ENCODE measurements at regions not wholly inside any gene's neighbourhood (a gene's known extent, or its start where the extent isn't known, plus 50 kb on each side); places are given as distances from the start of the nearest gene placed in this dataset.

DNA sequence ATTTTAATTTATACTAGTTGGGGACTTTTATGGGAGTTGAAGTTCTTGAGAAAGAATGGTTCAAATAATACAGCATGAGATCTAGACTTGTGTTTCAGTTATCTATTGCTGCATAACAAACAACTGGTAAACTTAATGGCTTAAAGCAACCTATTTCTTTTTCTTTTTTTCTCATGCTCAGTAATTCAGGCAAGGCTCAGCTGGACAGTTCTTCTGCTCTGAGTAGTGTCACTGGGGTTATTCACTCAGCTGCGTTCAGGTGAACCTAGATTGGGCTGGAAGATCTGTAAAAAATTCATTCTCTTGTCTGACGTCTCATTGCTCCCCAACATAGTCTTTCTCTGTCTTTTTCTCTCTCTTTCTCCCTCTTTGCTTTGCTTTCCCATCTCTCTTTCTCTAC is 291.7 kb downstream of the GBA3 start:
- DNase-seq (ENCODE audit: low read depth in 1 of 2, low spot score in 2 of 2), result no peak
- H3K9me3 ChIP-seq (replicated peaks), result no peaks in the 10 kb centered on the region
- H3K27me3 ChIP-seq (replicated peaks), result no peaks in the 10 kb centered on the region
- no peak overlapping the region for H3K4me3 ChIP-seq
- peaks cover 20% of the 10 kb centered on the region for H3K4me1 ChIP-seq (replicated peaks)
- no peak overlapping the region for H3K27ac ChIP-seq
- H3K36me3 ChIP-seq, result no peaks in the 10 kb centered on the region

DNA sequence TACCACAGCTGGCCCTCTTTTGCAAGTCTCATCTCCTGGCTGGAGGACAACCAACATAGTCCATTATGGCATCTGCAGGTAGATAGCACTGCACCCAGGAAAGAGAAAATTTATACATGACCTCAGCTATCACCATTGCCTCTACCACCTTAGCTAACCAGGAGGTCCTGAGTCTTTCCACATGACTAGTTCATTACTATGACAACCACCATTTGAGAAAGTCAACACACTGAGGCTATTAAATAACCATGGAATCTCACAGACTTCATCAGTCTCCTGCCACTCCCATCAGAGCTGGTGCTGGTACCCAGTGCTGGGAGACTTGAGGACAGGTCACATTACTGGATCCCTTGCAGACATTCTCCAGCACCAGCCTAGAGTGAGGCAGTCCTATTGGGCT is 285.9 kb downstream of the GBA3 start:
- Histone ChIP-seq H3K27me3 (replicated peaks) (no peaks in the 10 kb centered on the region), H3K4me3 (no peak overlapping the region), H3K9me3 (replicated peaks) (no peaks in the 10 kb centered on the region), H3K36me3 (no peaks in the 10 kb centered on the region), H3K4me1 (replicated peaks) (no peaks in the 10 kb centered on the region), H3K27ac (no peak overlapping the region)
- DNase-seq (ENCODE audit: low read depth in 1 of 2, low spot score in 2 of 2), result no peak

GRCh38 chr4:22970665-22971064 is 277.9 kb downstream of the GBA3 start:
- Histone ChIP-seq H3K36me3 (no peaks in the 10 kb centered on the region), H3K4me1 (replicated peaks) (peaks cover 10% of the 10 kb centered on the region), H3K27ac (no peak overlapping the region), H3K27me3 (replicated peaks) (no peaks in the 10 kb centered on the region), H3K9me3 (replicated peaks) (no peaks in the 10 kb centered on the region), H3K4me3 (no peak overlapping the region)
- no peak for DNase-seq (ENCODE audit: low read depth in 1 of 2, low spot score in 2 of 2)

DNA sequence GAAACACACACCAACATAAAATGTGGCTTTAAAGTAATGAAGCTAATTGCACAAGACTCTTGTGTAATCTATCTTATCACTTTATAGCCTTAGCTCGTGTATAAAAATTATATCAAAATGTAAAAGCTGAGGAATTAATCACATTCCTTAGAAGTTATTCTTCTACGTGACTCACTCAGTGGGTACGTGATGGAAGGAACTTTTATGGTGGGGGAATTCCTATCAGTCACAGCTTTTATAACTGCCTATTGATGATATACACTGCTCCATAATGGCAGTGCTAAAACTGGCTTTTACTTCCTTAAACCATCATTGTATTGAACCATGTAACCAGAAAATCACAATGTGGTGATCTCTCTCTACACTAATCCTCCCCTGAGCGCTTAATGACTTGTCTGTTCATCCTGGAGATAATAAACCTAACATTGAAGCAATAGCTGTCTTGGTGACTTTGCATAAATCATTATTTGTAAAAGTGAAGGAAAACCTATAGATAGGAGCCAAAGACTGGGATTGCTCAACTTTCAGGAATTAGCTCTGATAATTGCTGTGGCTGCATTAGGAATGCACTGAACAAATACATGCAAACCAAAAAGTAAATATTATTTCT is 276.7 kb downstream of the GBA3 start:
- Histone ChIP-seq H3K27me3 (replicated peaks) (no peaks in the 10 kb centered on the region), H3K36me3 (no peaks in the 10 kb centered on the region), H3K9me3 (replicated peaks) (no peaks in the 10 kb centered on the region), H3K4me3 (no peak overlapping the region), H3K27ac (peak overlapping the region; percentile 68), H3K4me1 (replicated peaks) (peaks cover 10% of the 10 kb centered on the region)
- DNase-seq (ENCODE audit: low read depth in 1 of 2, low spot score in 2 of 2), result peak in 1 of 2 experiments; percentile 31

DNA sequence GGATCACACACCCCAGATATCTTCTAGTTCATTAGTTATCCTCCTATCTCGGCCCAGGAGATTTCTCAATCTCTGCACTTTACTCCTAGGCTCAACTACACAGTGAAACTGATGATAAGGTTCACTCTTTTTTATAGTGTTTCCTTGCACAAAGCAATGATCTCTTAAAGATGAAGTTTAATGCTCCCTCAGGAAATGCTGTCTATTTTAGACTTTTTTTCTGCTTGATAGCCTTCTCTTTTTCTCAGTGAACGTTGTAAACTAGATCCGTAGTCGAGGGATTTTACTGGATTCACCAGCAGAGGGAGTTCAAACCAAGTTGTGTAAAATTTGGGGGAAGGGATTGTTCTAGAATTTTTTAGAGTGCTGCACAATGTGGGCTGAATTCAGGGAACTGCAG is 269.6 kb downstream of the GBA3 start:
- peak in 1 of 2 experiments; percentile 30 for DNase-seq (ENCODE audit: low read depth in 1 of 2, low spot score in 2 of 2)
- Histone ChIP-seq H3K4me1 (replicated peaks) (no peaks in the 10 kb centered on the region), H3K27me3 (replicated peaks) (no peaks in the 10 kb centered on the region), H3K9me3 (replicated peaks) (no peaks in the 10 kb centered on the region), H3K36me3 (no peaks in the 10 kb centered on the region), H3K4me3 (no peak overlapping the region), H3K27ac (no peak overlapping the region)

- H3K27me3 ChIP-seq (replicated peaks), result no peaks in the 10 kb centered on the region
- H3K36me3 ChIP-seq, result no peaks in the 10 kb centered on the region
- no peak overlapping the region for H3K4me3 ChIP-seq
- H3K4me1 ChIP-seq (replicated peaks), result no peaks in the 10 kb centered on the region
- no peaks in the 10 kb centered on the region for H3K9me3 ChIP-seq (replicated peaks)
- no peak for DNase-seq (ENCODE audit: low read depth in 1 of 2, low spot score in 2 of 2)
- H3K27ac ChIP-seq, result no peak overlapping the region
Observed at GRCh38 chr4:22959483-22959882, 266.7 kb downstream of the GBA3 start.

DNA sequence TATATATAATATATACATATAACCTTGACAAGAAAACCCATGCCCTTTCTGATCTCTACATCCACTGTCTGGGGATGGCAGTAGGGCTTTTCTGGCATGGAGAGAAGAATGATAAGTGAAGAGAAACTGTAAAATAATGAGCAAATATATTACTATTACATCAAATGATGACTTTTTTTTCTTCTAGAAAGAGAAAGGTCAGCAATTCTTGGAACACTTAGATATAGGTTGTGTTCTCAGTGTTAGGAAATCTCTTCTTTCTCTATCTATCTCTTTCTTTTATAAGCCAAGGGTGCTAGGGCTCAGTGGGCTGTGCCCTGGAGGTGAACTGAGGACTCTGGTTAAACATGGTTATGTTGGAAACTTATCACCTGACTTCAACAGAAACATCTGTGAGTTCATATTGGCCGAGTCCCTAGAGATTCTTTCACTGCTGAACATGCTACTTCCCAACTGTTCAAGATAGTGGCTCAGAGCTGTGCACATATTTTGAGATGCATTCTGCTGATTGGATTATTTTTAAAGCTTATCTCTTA is 265.1 kb downstream of the GBA3 start:
- H3K4me1 ChIP-seq (replicated peaks), result no peaks in the 10 kb centered on the region
- no peaks in the 10 kb centered on the region for H3K27me3 ChIP-seq (replicated peaks)
- no peak for DNase-seq (ENCODE audit: low read depth in 1 of 2, low spot score in 2 of 2)
- no peak overlapping the region for H3K4me3 ChIP-seq
- H3K9me3 ChIP-seq (replicated peaks), result no peaks in the 10 kb centered on the region
- H3K36me3 ChIP-seq, result no peaks in the 10 kb centered on the region
- no peak overlapping the region for H3K27ac ChIP-seq

DNA sequence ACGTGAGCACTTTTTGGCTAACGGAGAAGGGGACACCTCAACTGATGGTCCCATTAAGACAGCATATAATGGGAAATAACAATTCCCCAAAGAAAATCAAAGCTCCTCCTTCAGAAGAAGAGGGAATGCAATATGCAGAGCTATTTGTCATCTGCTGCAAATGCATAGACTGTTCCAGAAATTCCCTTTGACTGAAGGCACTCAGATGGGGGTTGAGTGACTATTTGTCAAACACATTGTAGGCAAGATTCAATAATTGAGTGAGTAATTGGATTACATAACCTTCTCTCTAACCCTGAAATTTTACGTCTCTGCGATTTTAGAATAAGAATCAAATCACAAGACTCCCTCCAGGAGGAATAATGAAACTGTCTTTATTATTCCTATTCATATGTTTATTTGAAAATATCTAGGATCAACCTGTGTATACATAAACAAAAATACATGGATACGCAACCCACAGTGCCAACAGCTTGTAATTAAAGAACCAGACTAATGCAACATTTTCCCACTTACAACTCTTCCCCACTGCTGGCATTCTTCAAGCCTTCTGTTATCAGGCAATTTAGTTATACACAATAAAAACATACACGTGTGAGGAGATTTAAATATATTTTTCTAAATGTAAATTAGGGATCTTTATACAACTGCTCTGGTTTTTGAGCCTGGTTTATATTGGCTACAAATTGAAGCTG is 256.6 kb downstream of the GBA3 start:
- H3K27ac ChIP-seq, result no peak overlapping the region
- H3K36me3 ChIP-seq, result no peaks in the 10 kb centered on the region
- H3K4me3 ChIP-seq, result no peak overlapping the region
- no peaks in the 10 kb centered on the region for H3K27me3 ChIP-seq (replicated peaks)
- no peaks in the 10 kb centered on the region for H3K4me1 ChIP-seq (replicated peaks)
- no peak for DNase-seq (ENCODE audit: low read depth in 1 of 2, low spot score in 2 of 2)
- H3K9me3 ChIP-seq (replicated peaks), result no peaks in the 10 kb centered on the region

DNA sequence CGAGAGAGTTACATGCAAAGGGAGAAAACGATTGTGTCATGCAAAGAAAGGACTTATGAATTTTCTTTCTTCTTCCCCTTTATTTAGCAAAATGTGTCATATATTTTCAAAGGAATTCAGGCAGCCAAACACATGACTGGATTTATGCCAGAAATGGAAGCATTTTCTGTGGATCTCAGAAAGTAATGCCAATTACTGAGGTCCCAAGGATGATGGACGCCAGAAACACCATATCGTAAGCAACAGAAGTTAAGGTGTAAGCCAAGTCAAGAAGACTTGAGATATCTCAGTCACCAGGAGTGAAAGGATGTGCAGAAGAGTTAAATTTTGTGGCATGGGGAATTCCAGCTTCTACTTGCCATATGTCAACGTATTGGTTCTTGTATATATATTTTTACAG is 255.1 kb downstream of the GBA3 start:
- no peak overlapping the region for H3K4me3 ChIP-seq
- no peaks in the 10 kb centered on the region for H3K27me3 ChIP-seq (replicated peaks)
- H3K36me3 ChIP-seq, result no peaks in the 10 kb centered on the region
- H3K9me3 ChIP-seq (replicated peaks), result no peaks in the 10 kb centered on the region
- H3K4me1 ChIP-seq (replicated peaks), result no peaks in the 10 kb centered on the region
- DNase-seq (ENCODE audit: low read depth in 1 of 2, low spot score in 2 of 2), result no peak
- no peak overlapping the region for H3K27ac ChIP-seq

- Histone ChIP-seq H3K9me3 (replicated peaks) (no peaks in the 10 kb centered on the region), H3K4me1 (replicated peaks) (no peaks in the 10 kb centered on the region), H3K4me3 (no peak overlapping the region), H3K27me3 (replicated peaks) (no peaks in the 10 kb centered on the region), H3K36me3 (no peaks in the 10 kb centered on the region), H3K27ac (no peak overlapping the region)
- DNase-seq (ENCODE audit: low read depth in 1 of 2, low spot score in 2 of 2), result no peak
Observed at GRCh38 chr4:22942920-22943559, 250.3 kb downstream of the GBA3 start.

GRCh38 chr4:22941688-22942375 is 249.1 kb downstream of the GBA3 start:
- no peaks in the 10 kb centered on the region for H3K4me1 ChIP-seq (replicated peaks)
- no peaks in the 10 kb centered on the region for H3K9me3 ChIP-seq (replicated peaks)
- no peaks in the 10 kb centered on the region for H3K36me3 ChIP-seq
- DNase-seq (ENCODE audit: low read depth in 1 of 2, low spot score in 2 of 2), result no peak
- no peaks in the 10 kb centered on the region for H3K27me3 ChIP-seq (replicated peaks)
- no peak overlapping the region for H3K27ac ChIP-seq
- H3K4me3 ChIP-seq, result no peak overlapping the region

GRCh38 chr4:22932326-22932725 is 239.6 kb downstream of the GBA3 start:
- no peak for DNase-seq (ENCODE audit: low read depth in 1 of 2, low spot score in 2 of 2)
- Histone ChIP-seq H3K4me1 (replicated peaks) (no peaks in the 10 kb centered on the region), H3K27ac (no peak overlapping the region), H3K27me3 (replicated peaks) (no peaks in the 10 kb centered on the region), H3K36me3 (no peaks in the 10 kb centered on the region), H3K9me3 (replicated peaks) (no peaks in the 10 kb centered on the region), H3K4me3 (no peak overlapping the region)

GRCh38 chr4:22922426-22922825 is 229.7 kb downstream of the GBA3 start:
- Histone ChIP-seq H3K27me3 (replicated peaks) (no peaks in the 10 kb centered on the region), H3K4me1 (replicated peaks) (no peaks in the 10 kb centered on the region), H3K36me3 (no peaks in the 10 kb centered on the region), H3K9me3 (replicated peaks) (no peaks in the 10 kb centered on the region), H3K27ac (no peak overlapping the region), H3K4me3 (no peak overlapping the region)
- no peak for DNase-seq (ENCODE audit: low read depth in 1 of 2, low spot score in 2 of 2)

DNA sequence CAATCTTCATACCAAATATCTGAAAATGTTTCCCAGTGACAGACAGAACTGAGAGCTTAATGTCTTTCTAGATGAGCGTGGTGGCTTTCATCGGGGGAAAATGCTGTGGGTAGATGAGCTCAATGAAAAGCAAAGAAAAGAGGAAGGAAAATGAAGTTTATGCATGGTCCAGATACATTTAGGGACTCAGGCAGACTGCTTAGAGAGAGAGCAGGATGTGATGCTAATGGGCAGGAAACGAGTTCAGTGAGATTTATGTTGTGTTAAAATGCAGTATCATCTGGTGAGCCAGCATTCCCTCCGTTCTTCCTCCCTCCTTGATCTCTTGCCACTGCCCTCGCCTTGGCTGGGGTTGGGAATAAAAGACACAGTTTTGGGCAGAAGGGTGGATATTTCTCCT is 229.2 kb downstream of the GBA3 start:
- Histone ChIP-seq H3K9me3 (replicated peaks) (no peaks in the 10 kb centered on the region), H3K36me3 (no peaks in the 10 kb centered on the region), H3K4me1 (replicated peaks) (no peaks in the 10 kb centered on the region), H3K27ac (no peak overlapping the region), H3K27me3 (replicated peaks) (no peaks in the 10 kb centered on the region), H3K4me3 (no peak overlapping the region)
- no peak for DNase-seq (ENCODE audit: low read depth in 1 of 2, low spot score in 2 of 2)

Data from SJSA1 (cell line).